ENCODE measurements at regions not wholly inside any gene's neighbourhood (a gene's known extent, or its start where the extent isn't known, plus 50 kb on each side); places are given as distances from the start of the nearest gene placed in this dataset.

- Histone ChIP-seq H3K27ac (ENCODE audit: low read depth, low read length, severe bottlenecking) (no peak overlapping the region), H3K4me1 (ENCODE audit: control insufficient read depth, insufficient read depth, low read length, poor library complexity, severe bottlenecking) (no peaks in the 10 kb centered on the region), H3K36me3 (ENCODE audit: control insufficient read depth, insufficient read depth, low read length) (no peaks in the 10 kb centered on the region), H3K9me3 (ENCODE audit: control insufficient read depth, low read length) (no peaks in the 10 kb centered on the region), H3K4me3 (ENCODE audit: extremely low read depth, insufficient read depth, low read length, poor library complexity, severe bottlenecking) (no peak overlapping the region)
- 90 to 100% methylated on average over 1 of the region's 1 CpG for WGBS, 2 experiments (ENCODE audit: insufficient coverage in 2 of 2)
These were observed 350.8 kb downstream of the ENC1 start for GRCh38 chr5:74289691-74290090.

DNA sequence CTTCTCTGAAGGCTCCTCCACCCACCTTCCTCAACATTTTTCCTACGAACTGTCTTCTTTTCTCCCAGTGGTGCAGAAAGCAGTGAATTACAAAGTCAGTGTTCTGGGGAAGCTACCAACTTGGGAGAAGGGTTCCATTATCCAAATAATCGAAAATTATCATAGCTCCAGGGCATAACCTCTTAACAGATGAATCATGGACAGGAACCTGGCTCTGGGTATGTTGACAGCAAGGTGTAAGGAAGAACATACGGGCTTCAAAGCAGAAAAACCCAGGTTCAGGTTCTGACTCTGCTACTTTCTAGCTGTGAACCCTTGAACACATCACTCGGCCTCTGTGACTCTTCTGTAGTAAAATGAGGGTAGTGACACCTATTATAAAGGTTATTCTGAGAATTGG is 351.3 kb downstream of the ENC1 start:
- no peaks in the 10 kb centered on the region for H3K36me3 ChIP-seq (ENCODE audit: control insufficient read depth, insufficient read depth, low read length)
- H3K4me3 ChIP-seq (ENCODE audit: extremely low read depth, insufficient read depth, low read length, poor library complexity, severe bottlenecking): no peak overlapping the region
- no peaks in the 10 kb centered on the region for H3K4me1 ChIP-seq (ENCODE audit: control insufficient read depth, insufficient read depth, low read length, poor library complexity, severe bottlenecking)
- H3K27ac ChIP-seq (ENCODE audit: low read depth, low read length, severe bottlenecking): no peak overlapping the region
- no peaks in the 10 kb centered on the region for H3K9me3 ChIP-seq (ENCODE audit: control insufficient read depth, low read length)
- 100% methylated on average over 2 of the region's 4 CpGs; no CpG with 5 or more reads in 1 of the 2 experiments for WGBS, 2 experiments (ENCODE audit: insufficient coverage in 2 of 2)

GRCh38 chr5:74288448-74289108 is 351.9 kb downstream of the ENC1 start:
- H3K4me3 ChIP-seq (ENCODE audit: extremely low read depth, insufficient read depth, low read length, poor library complexity, severe bottlenecking): no peak overlapping the region
- H3K36me3 ChIP-seq (ENCODE audit: control insufficient read depth, insufficient read depth, low read length): no peaks in the 10 kb centered on the region
- H3K4me1 ChIP-seq (ENCODE audit: control insufficient read depth, insufficient read depth, low read length, poor library complexity, severe bottlenecking): no peaks in the 10 kb centered on the region
- WGBS, 2 experiments (ENCODE audit: insufficient coverage in 2 of 2): 92 to 100% methylated on average over 1 to 2 of the region's 3 CpGs
- no peaks in the 10 kb centered on the region for H3K9me3 ChIP-seq (ENCODE audit: control insufficient read depth, low read length)
- no peak overlapping the region for H3K27ac ChIP-seq (ENCODE audit: low read depth, low read length, severe bottlenecking)

- no peak overlapping the region for H3K27ac ChIP-seq (ENCODE audit: low read depth, low read length, severe bottlenecking)
- H3K4me3 ChIP-seq (ENCODE audit: extremely low read depth, insufficient read depth, low read length, poor library complexity, severe bottlenecking): no peak overlapping the region
- no peaks in the 10 kb centered on the region for H3K36me3 ChIP-seq (ENCODE audit: control insufficient read depth, insufficient read depth, low read length)
- WGBS, 2 experiments (ENCODE audit: insufficient coverage in 2 of 2): 90 to 100% methylated on average over 2 of the region's 4 CpGs
- H3K4me1 ChIP-seq (ENCODE audit: control insufficient read depth, insufficient read depth, low read length, poor library complexity, severe bottlenecking): no peaks in the 10 kb centered on the region
- no peaks in the 10 kb centered on the region for H3K9me3 ChIP-seq (ENCODE audit: control insufficient read depth, low read length)
These were observed 352.5 kb downstream of the ENC1 start for GRCh38 chr5:74288038-74288437.

DNA sequence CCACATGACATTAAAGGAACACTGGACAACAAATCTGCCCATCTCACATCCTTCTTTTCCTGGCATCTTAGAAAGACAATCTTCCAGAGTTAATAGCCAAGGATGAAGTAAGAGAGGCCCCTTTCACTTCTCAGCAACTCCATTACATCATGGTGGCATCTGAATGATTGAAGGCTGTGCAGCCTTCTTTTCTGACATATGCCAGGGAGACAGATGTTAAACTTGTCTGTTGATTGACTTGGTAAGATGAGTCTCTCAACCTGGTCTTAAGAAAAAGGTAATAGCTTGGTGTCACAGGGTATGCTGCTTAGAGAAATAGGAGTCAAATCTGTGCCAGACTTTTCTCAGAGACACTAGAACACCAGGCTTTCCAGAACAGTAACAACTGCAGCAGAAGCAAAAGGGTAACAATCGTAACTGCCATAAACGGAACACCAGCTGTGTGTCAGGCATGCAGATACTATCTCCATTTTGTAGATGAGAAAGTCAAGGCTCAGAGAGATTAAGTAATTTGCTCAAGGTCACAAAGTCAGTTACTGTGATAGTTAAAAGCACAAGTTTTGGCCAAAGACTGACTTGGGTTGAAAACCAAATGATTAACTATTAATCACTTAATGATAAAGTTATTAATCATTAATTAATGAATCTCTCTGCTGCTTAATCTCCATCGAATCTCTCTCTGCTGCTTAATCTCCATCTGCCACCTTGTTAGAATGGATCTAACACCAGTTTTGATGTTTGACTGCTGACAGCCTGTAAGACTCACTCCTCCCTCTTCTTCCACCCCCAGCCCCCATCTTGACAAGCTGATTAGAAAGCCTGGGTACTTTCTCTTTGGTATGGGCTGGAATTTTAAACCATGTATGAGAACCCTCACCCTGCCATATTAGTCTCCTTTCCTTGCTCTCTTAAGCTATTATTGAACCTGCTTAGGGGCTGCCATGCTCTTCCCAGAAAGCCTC is 353.5 kb downstream of the ENC1 start:
- WGBS, 2 experiments (ENCODE audit: insufficient coverage in 2 of 2): 83 to 84% methylated on average over 3 of the region's 3 CpGs
- H3K4me3 ChIP-seq (ENCODE audit: extremely low read depth, insufficient read depth, low read length, poor library complexity, severe bottlenecking): no peak overlapping the region
- H3K9me3 ChIP-seq (ENCODE audit: control insufficient read depth, low read length): no peaks in the 10 kb centered on the region
- no peaks in the 10 kb centered on the region for H3K36me3 ChIP-seq (ENCODE audit: control insufficient read depth, insufficient read depth, low read length)
- no peak overlapping the region for H3K27ac ChIP-seq (ENCODE audit: low read depth, low read length, severe bottlenecking)
- H3K4me1 ChIP-seq (ENCODE audit: control insufficient read depth, insufficient read depth, low read length, poor library complexity, severe bottlenecking): no peaks in the 10 kb centered on the region

DNA sequence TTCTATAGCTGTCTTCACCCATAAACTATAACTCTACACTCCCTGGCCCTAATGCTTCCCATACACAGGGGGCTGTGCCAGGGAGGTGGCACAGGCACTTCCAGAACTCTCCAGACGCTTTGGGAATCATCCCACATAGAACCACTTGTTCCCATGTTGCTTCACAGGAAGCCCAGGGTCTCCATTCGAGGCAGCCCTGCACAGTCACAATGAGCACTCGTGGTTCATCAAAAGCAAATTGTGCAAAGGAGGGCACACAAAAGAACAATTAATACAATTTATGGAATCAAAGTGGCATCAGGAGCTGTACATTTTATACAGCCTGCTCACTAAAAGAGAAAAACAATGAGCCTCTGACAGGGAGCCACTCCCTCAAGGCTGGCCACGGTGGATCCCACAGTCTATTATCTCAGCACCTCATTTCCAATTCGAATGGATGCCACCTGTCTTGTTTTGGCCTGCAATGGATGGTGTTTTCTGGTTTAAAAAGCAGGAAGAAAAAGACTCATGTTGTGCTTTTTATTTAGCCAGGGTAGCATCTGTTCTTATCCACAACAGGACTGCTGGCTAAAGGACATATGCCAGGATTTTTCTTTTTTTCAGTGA is 354.8 kb downstream of the ENC1 start:
- H3K4me1 ChIP-seq (ENCODE audit: control insufficient read depth, insufficient read depth, low read length, poor library complexity, severe bottlenecking): no peaks in the 10 kb centered on the region
- WGBS, 2 experiments (ENCODE audit: insufficient coverage in 2 of 2): 68 to 83% methylated on average over 1 to 5 of the region's 5 CpGs
- H3K4me3 ChIP-seq (ENCODE audit: extremely low read depth, insufficient read depth, low read length, poor library complexity, severe bottlenecking): no peak overlapping the region
- H3K9me3 ChIP-seq (ENCODE audit: control insufficient read depth, low read length): no peaks in the 10 kb centered on the region
- no peaks in the 10 kb centered on the region for H3K36me3 ChIP-seq (ENCODE audit: control insufficient read depth, insufficient read depth, low read length)
- H3K27ac ChIP-seq (ENCODE audit: low read depth, low read length, severe bottlenecking): no peak overlapping the region

GRCh38 chr5:74282490-74282889 is 358.0 kb downstream of the ENC1 start:
- Histone ChIP-seq H3K4me1 (ENCODE audit: control insufficient read depth, insufficient read depth, low read length, poor library complexity, severe bottlenecking) (no peaks in the 10 kb centered on the region), H3K4me3 (ENCODE audit: extremely low read depth, insufficient read depth, low read length, poor library complexity, severe bottlenecking) (no peak overlapping the region), H3K27ac (ENCODE audit: low read depth, low read length, severe bottlenecking) (no peak overlapping the region), H3K9me3 (ENCODE audit: control insufficient read depth, low read length) (no peaks in the 10 kb centered on the region), H3K36me3 (ENCODE audit: control insufficient read depth, insufficient read depth, low read length) (no peaks in the 10 kb centered on the region)
- 64 to 77% methylated on average over 4 to 5 of the region's 5 CpGs for WGBS, 2 experiments (ENCODE audit: insufficient coverage in 2 of 2)

GRCh38 chr5:74281166-74281565 is 359.4 kb downstream of the ENC1 start:
- H3K27ac ChIP-seq (ENCODE audit: low read depth, low read length, severe bottlenecking): no peak overlapping the region
- WGBS, 2 experiments (ENCODE audit: insufficient coverage in 2 of 2): 60 to 84% methylated on average over 1 to 5 of the region's 6 CpGs
- no peaks in the 10 kb centered on the region for H3K9me3 ChIP-seq (ENCODE audit: control insufficient read depth, low read length)
- H3K4me3 ChIP-seq (ENCODE audit: extremely low read depth, insufficient read depth, low read length, poor library complexity, severe bottlenecking): no peak overlapping the region
- no peaks in the 10 kb centered on the region for H3K36me3 ChIP-seq (ENCODE audit: control insufficient read depth, insufficient read depth, low read length)
- no peaks in the 10 kb centered on the region for H3K4me1 ChIP-seq (ENCODE audit: control insufficient read depth, insufficient read depth, low read length, poor library complexity, severe bottlenecking)

DNA sequence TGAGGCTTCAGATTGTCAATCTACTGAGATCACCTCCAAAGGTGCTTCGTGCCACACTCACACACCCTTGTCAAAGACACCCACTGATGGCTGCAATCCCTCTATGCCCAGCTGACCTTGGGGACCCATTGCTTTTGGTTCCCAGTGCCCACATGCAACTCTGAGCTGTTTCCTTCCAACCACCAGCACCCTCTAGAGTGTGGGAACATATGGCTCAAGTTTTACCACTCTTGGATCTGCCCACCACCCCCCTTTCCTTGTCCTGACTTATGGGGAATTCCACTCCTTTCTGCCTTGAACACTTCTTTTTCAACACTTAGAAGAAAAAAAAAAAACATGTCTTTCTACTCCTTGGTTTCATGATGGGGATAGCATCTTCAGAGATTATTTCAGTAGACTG is 360.2 kb downstream of the ENC1 start:
- H3K4me3 ChIP-seq (ENCODE audit: extremely low read depth, insufficient read depth, low read length, poor library complexity, severe bottlenecking): no peak overlapping the region
- no peaks in the 10 kb centered on the region for H3K36me3 ChIP-seq (ENCODE audit: control insufficient read depth, insufficient read depth, low read length)
- H3K27ac ChIP-seq (ENCODE audit: low read depth, low read length, severe bottlenecking): no peak overlapping the region
- H3K4me1 ChIP-seq (ENCODE audit: control insufficient read depth, insufficient read depth, low read length, poor library complexity, severe bottlenecking): no peaks in the 10 kb centered on the region
- 100% methylated on average over 1 of the region's 1 CpG; no CpG with 5 or more reads in 1 of the 2 experiments for WGBS, 2 experiments (ENCODE audit: insufficient coverage in 2 of 2)
- no peaks in the 10 kb centered on the region for H3K9me3 ChIP-seq (ENCODE audit: control insufficient read depth, low read length)

GRCh38 chr5:74279244-74279643 is 361.3 kb downstream of the ENC1 start:
- H3K36me3 ChIP-seq (ENCODE audit: control insufficient read depth, insufficient read depth, low read length): no peaks in the 10 kb centered on the region
- no peak overlapping the region for H3K27ac ChIP-seq (ENCODE audit: low read depth, low read length, severe bottlenecking)
- H3K4me3 ChIP-seq (ENCODE audit: extremely low read depth, insufficient read depth, low read length, poor library complexity, severe bottlenecking): no peak overlapping the region
- no CpG with 5 or more reads among the region's 1 CpG for WGBS, 2 experiments (ENCODE audit: insufficient coverage in 2 of 2)
- no peaks in the 10 kb centered on the region for H3K9me3 ChIP-seq (ENCODE audit: control insufficient read depth, low read length)
- no peaks in the 10 kb centered on the region for H3K4me1 ChIP-seq (ENCODE audit: control insufficient read depth, insufficient read depth, low read length, poor library complexity, severe bottlenecking)

Measured in mesodermal cell (in vitro differentiated cells).